Lower leg skin (tissue), 4 donors: ENCODE measurements at regions not wholly inside any gene's neighbourhood (a gene's known extent, or its start where the extent isn't known, plus 50 kb on each side); places are given as distances from the start of the nearest gene placed in this dataset.

Experiments
- DNase-seq, 2 donors: peaks; one replicate each; pipeline ENCODE4 v3.0.0-alpha.2; 2019; ENCODE audit warnings: low spot score in 2 of 2
- H3K4me3 ChIP-seq: fragments of 200-600 bp; sonication (generic); 2 replicates; pipeline ENCODE4 v1.5.1; 2017; ENCODE audit warnings: mild to moderate bottlenecking, low read depth; ENCODE audit not compliant: poor library complexity, severe bottlenecking
- POLR2A ChIP-seq, 2 donors: fragments of 450-650 bp; IDR thresholded peaks; one replicate each; pipeline ENCODE4 v1.6.1; 2016 to 2017; ENCODE audit warnings: antibody characterized with exemption in 2 of 2, mild to moderate bottlenecking in 1 of 2, moderate library complexity in 1 of 2
- WGBS, 2 donors: methylation state at CpG; one replicate each; pipeline ENCODE4 v1.1.5; 2018; 5-methylcytosine and 5-hydroxymethylcytosine counted together
- intact Hi-C: fragments of 100-400 bp; cut with DNase I; formaldehyde crosslinking; loops from one replicate; pipeline ENCODE4 v1.15.0; 2023; ENCODE audit warnings: low total_unique reads
- TF ChIP-seq, protein P1 (sequence below), 3 donors: fragments of 450-650 bp; IDR thresholded peaks; one replicate each; pipeline ENCODE4 v1.5.1; 2016; ENCODE audit warnings: antibody characterized with exemption in 3 of 3, mild to moderate bottlenecking in 3 of 3, moderate library complexity in 2 of 3

DNA sequence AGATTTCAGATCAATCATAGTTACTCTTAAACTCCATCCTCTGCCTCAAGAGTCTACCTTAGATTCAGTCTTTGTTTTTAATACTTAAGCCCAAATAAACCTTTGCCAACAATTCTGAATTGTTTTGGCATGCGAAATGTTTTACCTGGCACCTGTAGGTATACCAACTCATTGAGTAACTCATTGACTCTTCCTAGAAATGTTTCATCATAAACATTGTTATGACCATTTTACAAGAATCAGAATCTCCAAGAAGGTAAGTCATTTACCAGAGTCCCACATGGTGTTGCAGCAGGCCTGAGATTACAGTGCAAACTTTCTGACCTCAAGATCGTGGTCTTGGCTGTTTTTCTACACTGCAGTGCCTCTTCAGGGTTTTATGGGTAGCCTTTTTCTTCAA lies 750.4 kb downstream of the BRINP1 start:
- WGBS, 2 donors = 66 to 67% methylated on average over 2 of the region's 2 CpGs
- TF ChIP-seq, protein P1, sequence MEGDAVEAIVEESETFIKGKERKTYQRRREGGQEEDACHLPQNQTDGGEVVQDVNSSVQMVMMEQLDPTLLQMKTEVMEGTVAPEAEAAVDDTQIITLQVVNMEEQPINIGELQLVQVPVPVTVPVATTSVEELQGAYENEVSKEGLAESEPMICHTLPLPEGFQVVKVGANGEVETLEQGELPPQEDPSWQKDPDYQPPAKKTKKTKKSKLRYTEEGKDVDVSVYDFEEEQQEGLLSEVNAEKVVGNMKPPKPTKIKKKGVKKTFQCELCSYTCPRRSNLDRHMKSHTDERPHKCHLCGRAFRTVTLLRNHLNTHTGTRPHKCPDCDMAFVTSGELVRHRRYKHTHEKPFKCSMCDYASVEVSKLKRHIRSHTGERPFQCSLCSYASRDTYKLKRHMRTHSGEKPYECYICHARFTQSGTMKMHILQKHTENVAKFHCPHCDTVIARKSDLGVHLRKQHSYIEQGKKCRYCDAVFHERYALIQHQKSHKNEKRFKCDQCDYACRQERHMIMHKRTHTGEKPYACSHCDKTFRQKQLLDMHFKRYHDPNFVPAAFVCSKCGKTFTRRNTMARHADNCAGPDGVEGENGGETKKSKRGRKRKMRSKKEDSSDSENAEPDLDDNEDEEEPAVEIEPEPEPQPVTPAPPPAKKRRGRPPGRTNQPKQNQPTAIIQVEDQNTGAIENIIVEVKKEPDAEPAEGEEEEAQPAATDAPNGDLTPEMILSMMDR (IDR thresholded peaks at IDR 0.05) = no peak
- no peak for TF ChIP-seq POLR2A (IDR thresholded peaks at IDR 0.05)
- intact Hi-C loops = no loop called here
- H3K4me3 ChIP-seq = no peak overlapping the region
- no peak for DNase-seq

DNA sequence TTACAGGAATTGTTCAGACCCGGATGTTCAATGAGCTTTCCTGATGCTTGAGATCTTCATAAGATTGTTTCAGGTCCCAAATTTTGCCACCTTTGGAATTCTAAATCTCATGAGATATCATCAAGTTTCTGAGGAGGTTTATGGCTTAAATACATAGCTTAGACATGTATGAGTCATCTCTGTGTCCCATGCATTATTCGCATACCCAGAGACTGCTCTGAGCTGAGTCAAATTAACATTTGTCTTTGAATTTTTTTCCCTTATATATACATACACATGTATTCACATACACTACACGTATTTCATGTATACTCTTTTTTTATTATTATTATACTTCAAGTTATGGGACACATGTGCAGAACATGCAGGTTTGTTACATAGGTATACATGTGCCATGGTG lies 744.6 kb downstream of the BRINP1 start:
- WGBS, 2 donors = 76 to 77% methylated on average over 3 of the region's 3 CpGs
- no peak overlapping the region for H3K4me3 ChIP-seq
- TF ChIP-seq, protein P1 (IDR thresholded peaks at IDR 0.05) = no peak
- TF ChIP-seq POLR2A (IDR thresholded peaks at IDR 0.05) = no peak
- intact Hi-C loops = no loop called here
- DNase-seq = no peak

DNA sequence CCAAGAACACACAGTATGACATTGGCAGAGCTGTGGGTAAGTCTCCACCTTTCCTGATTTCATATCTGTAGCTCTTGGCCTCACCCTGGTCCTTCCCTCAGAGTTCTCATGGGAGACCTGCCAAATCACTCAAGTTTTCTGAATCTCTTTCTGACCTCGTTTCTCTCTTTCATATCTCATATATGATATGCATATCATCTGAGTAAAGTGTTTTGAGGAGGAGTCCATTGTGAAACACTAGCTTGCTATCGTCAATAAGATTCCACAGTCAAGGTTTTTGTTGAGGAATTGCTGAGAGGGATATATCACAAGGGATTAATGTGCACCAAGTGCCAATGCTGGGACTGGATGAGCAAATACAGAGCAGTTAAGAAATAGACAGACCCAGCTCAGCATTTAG lies 739.2 kb downstream of the BRINP1 start:
- 38 to 52% methylated on average over 2 of the region's 2 CpGs for WGBS, 2 donors
- DNase-seq = no peak
- no peak overlapping the region for H3K4me3 ChIP-seq
- intact Hi-C loops = no loop called here
- TF ChIP-seq, protein P1 (IDR thresholded peaks at IDR 0.05) = no peak
- TF ChIP-seq POLR2A (IDR thresholded peaks at IDR 0.05) = no peak

DNA sequence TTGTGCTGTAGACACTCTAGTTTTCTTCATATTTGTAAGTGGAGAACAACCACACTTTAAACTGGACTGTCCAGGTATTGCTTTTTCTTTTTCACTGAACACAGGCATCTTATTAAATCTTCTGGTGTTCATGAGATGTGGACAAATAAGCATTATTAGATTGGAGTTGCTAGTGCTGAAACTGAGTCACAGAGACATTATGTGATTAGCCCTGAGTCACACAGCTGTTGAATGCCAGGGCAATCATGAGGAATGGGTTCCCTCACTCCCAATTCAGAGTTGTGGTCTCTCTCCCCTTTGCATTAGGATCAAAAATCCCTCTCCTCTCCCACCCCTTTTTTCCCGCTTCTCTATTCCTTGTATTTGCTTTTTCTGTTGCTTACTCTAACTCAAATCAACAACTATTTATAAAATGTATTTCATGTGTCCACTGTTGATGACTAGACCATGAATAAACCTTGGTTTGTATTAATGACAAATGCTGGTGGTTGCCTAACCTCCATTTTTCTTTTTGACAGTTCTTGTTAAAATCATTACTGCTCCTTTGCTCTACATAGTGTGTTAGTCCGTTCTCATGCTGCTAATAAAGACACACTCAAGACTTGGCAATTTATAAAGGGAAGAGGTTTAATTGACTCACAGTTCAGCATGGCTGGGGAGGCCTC lies 738.2 kb downstream of the BRINP1 start:
- no peak for DNase-seq
- 80 to 89% methylated on average over 2 of the region's 2 CpGs for WGBS, 2 donors
- H3K4me3 ChIP-seq = no peak overlapping the region
- TF ChIP-seq, protein P1 (IDR thresholded peaks at IDR 0.05) = no peak
- no peak for TF ChIP-seq POLR2A (IDR thresholded peaks at IDR 0.05)
- intact Hi-C loops = no loop called here

DNA sequence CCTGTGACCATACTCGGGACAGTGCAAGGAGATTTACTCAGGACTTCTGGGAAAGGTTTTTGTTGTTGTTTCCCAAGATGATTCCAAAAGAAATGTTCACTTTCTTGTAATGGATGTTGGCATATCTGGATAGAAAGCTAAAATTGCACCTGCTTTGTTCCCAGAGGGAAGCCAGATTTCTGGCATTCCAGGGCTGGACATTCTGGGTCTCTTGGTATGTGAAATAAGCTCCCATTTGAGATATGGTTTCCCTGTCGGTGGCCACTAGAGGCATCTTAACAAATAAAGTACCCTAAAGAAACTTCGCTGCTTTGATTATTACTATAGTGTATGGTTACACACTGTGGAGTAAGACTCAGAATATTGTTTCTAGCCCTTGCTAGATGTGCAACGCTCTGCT lies 737.3 kb downstream of the BRINP1 start:
- 73 to 82% methylated on average over 4 of the region's 4 CpGs for WGBS, 2 donors
- no peak overlapping the region for H3K4me3 ChIP-seq
- TF ChIP-seq POLR2A (IDR thresholded peaks at IDR 0.05) = no peak
- TF ChIP-seq, protein P1 (IDR thresholded peaks at IDR 0.05) = no peak
- intact Hi-C loops = no loop called here
- no peak for DNase-seq

DNA sequence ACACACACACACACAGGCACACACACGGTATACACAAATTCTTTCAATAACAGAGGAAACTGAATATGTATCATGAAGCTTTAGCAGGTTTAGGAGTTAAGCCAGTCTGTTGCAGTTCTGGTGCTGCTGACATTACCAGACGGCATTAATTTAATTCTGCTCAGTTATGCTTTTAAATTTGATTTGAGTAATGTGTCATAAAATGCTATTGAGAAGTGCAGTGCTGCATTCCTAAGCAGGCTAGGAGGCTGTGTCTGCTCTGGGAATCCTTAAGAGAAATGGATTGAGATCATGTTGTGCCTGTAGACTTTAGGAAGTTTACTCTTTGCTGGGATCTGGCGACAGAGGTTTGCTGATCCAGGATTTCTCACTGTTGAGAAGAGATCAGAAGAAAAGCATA lies 733.8 kb downstream of the BRINP1 start:
- 48 to 55% methylated on average over 3 of the region's 3 CpGs for WGBS, 2 donors
- no peak overlapping the region for H3K4me3 ChIP-seq
- no peak for TF ChIP-seq POLR2A (IDR thresholded peaks at IDR 0.05)
- TF ChIP-seq, protein P1 (IDR thresholded peaks at IDR 0.05) = no peak
- intact Hi-C loops = no loop called here
- DNase-seq = no peak
